ENCODE measurements at regions not wholly inside any gene's neighbourhood (a gene's known extent, or its start where the extent isn't known, plus 50 kb on each side); places are given as distances from the start of the nearest gene placed in this dataset.

GRCh38 chr6:4403828-4404227 lies 268.5 kb upstream of the ECI2 start:
- Histone ChIP-seq H3K4me1 (ENCODE audit: control insufficient read depth, insufficient read depth, low read length) (peaks cover 2% of the 10 kb centered on the region), H3K27me3 (ENCODE audit: control insufficient read depth, insufficient read depth, low read length) (no peaks in the 10 kb centered on the region), H3K4me3 (ENCODE audit: low read depth, low read length) (no peak overlapping the region), H3K36me3 (ENCODE audit: control insufficient read depth, insufficient read depth, low read length) (no peaks in the 10 kb centered on the region), H3K9ac (ENCODE audit: low read depth, low read length) (no peak overlapping the region), H3K9me3 (ENCODE audit: control insufficient read depth, insufficient read depth, low read length) (no peaks in the 10 kb centered on the region)

GRCh38 chr6:4403023-4403752 lies 267.8 kb upstream of the ECI2 start:
- no peaks in the 10 kb centered on the region for H3K36me3 ChIP-seq (ENCODE audit: control insufficient read depth, insufficient read depth, low read length)
- no peak overlapping the region for H3K9ac ChIP-seq (ENCODE audit: low read depth, low read length)
- H3K4me1 ChIP-seq (ENCODE audit: control insufficient read depth, insufficient read depth, low read length): peaks cover 2% of the 10 kb centered on the region
- no peaks in the 10 kb centered on the region for H3K27me3 ChIP-seq (ENCODE audit: control insufficient read depth, insufficient read depth, low read length)
- H3K9me3 ChIP-seq (ENCODE audit: control insufficient read depth, insufficient read depth, low read length): no peaks in the 10 kb centered on the region
- H3K4me3 ChIP-seq (ENCODE audit: low read depth, low read length): no peak overlapping the region

GRCh38 chr6:4402477-4402976 lies 267.2 kb upstream of the ECI2 start:
- Histone ChIP-seq H3K9me3 (ENCODE audit: control insufficient read depth, insufficient read depth, low read length) (no peaks in the 10 kb centered on the region), H3K27me3 (ENCODE audit: control insufficient read depth, insufficient read depth, low read length) (no peaks in the 10 kb centered on the region), H3K9ac (ENCODE audit: low read depth, low read length) (no peak overlapping the region), H3K4me1 (ENCODE audit: control insufficient read depth, insufficient read depth, low read length) (peaks cover 2% of the 10 kb centered on the region), H3K36me3 (ENCODE audit: control insufficient read depth, insufficient read depth, low read length) (no peaks in the 10 kb centered on the region), H3K4me3 (ENCODE audit: low read depth, low read length) (no peak overlapping the region)

GRCh38 chr6:4401408-4402368 lies 266.3 kb upstream of the ECI2 start:
- Histone ChIP-seq H3K4me1 (ENCODE audit: control insufficient read depth, insufficient read depth, low read length) (peaks cover 2% of the 10 kb centered on the region), H3K9ac (ENCODE audit: low read depth, low read length) (no peak overlapping the region), H3K4me3 (ENCODE audit: low read depth, low read length) (no peak overlapping the region), H3K27me3 (ENCODE audit: control insufficient read depth, insufficient read depth, low read length) (no peaks in the 10 kb centered on the region), H3K9me3 (ENCODE audit: control insufficient read depth, insufficient read depth, low read length) (no peaks in the 10 kb centered on the region), H3K36me3 (ENCODE audit: control insufficient read depth, insufficient read depth, low read length) (no peaks in the 10 kb centered on the region)

- H3K9ac ChIP-seq (ENCODE audit: low read depth, low read length): no peak overlapping the region
Observed at GRCh38 chr6:4399656-4400055, 264.3 kb upstream of the ECI2 start.

GRCh38 chr6:4398791-4399190 lies 263.4 kb upstream of the ECI2 start:
- H3K9ac ChIP-seq (ENCODE audit: low read depth, low read length): no peak overlapping the region
- no peaks in the 10 kb centered on the region for H3K27me3 ChIP-seq (ENCODE audit: control insufficient read depth, insufficient read depth, low read length)
- no peaks in the 10 kb centered on the region for H3K9me3 ChIP-seq (ENCODE audit: control insufficient read depth, insufficient read depth, low read length)
- H3K4me1 ChIP-seq (ENCODE audit: control insufficient read depth, insufficient read depth, low read length): peaks cover 5% of the 10 kb centered on the region
- no peaks in the 10 kb centered on the region for H3K36me3 ChIP-seq (ENCODE audit: control insufficient read depth, insufficient read depth, low read length)
- H3K4me3 ChIP-seq (ENCODE audit: low read depth, low read length): no peak overlapping the region

More at GRCh38 chr6:4399656-4400055, 264.3 kb upstream of the ECI2 start:
- no peaks in the 10 kb centered on the region for H3K9me3 ChIP-seq (ENCODE audit: control insufficient read depth, insufficient read depth, low read length)
- H3K36me3 ChIP-seq (ENCODE audit: control insufficient read depth, insufficient read depth, low read length): no peaks in the 10 kb centered on the region
- H3K4me1 ChIP-seq (ENCODE audit: control insufficient read depth, insufficient read depth, low read length): peaks cover 4% of the 10 kb centered on the region
- H3K27me3 ChIP-seq (ENCODE audit: control insufficient read depth, insufficient read depth, low read length): no peaks in the 10 kb centered on the region
- no peak overlapping the region for H3K4me3 ChIP-seq (ENCODE audit: low read depth, low read length)

GRCh38 chr6:4397307-4397706 lies 261.9 kb upstream of the ECI2 start:
- Histone ChIP-seq H3K9ac (ENCODE audit: low read depth, low read length) (no peak overlapping the region), H3K9me3 (ENCODE audit: control insufficient read depth, insufficient read depth, low read length) (no peaks in the 10 kb centered on the region), H3K4me1 (ENCODE audit: control insufficient read depth, insufficient read depth, low read length) (peaks cover 5% of the 10 kb centered on the region), H3K36me3 (ENCODE audit: control insufficient read depth, insufficient read depth, low read length) (no peaks in the 10 kb centered on the region), H3K27me3 (ENCODE audit: control insufficient read depth, insufficient read depth, low read length) (no peaks in the 10 kb centered on the region), H3K4me3 (ENCODE audit: low read depth, low read length) (no peak overlapping the region)

- H3K36me3 ChIP-seq (ENCODE audit: control insufficient read depth, insufficient read depth, low read length): no peaks in the 10 kb centered on the region
- no peaks in the 10 kb centered on the region for H3K27me3 ChIP-seq (ENCODE audit: control insufficient read depth, insufficient read depth, low read length)
- no peak overlapping the region for H3K9ac ChIP-seq (ENCODE audit: low read depth, low read length)
- no peaks in the 10 kb centered on the region for H3K9me3 ChIP-seq (ENCODE audit: control insufficient read depth, insufficient read depth, low read length)
- no peak overlapping the region for H3K4me3 ChIP-seq (ENCODE audit: low read depth, low read length)
- peaks cover 5% of the 10 kb centered on the region for H3K4me1 ChIP-seq (ENCODE audit: control insufficient read depth, insufficient read depth, low read length)
Observed at GRCh38 chr6:4396044-4396443, 260.7 kb upstream of the ECI2 start.

- no peak overlapping the region for H3K4me3 ChIP-seq (ENCODE audit: low read depth, low read length)
- H3K4me1 ChIP-seq (ENCODE audit: control insufficient read depth, insufficient read depth, low read length): peaks cover 5% of the 10 kb centered on the region
- no peaks in the 10 kb centered on the region for H3K27me3 ChIP-seq (ENCODE audit: control insufficient read depth, insufficient read depth, low read length)
- H3K36me3 ChIP-seq (ENCODE audit: control insufficient read depth, insufficient read depth, low read length): no peaks in the 10 kb centered on the region
- H3K9ac ChIP-seq (ENCODE audit: low read depth, low read length): no peak overlapping the region
- no peaks in the 10 kb centered on the region for H3K9me3 ChIP-seq (ENCODE audit: control insufficient read depth, insufficient read depth, low read length)
Observed at GRCh38 chr6:4395386-4395785, 260.0 kb upstream of the ECI2 start.

- Histone ChIP-seq H3K9ac (ENCODE audit: low read depth, low read length) (no peak overlapping the region), H3K9me3 (ENCODE audit: control insufficient read depth, insufficient read depth, low read length) (no peaks in the 10 kb centered on the region), H3K4me3 (ENCODE audit: low read depth, low read length) (no peak overlapping the region), H3K36me3 (ENCODE audit: control insufficient read depth, insufficient read depth, low read length) (no peaks in the 10 kb centered on the region), H3K4me1 (ENCODE audit: control insufficient read depth, insufficient read depth, low read length) (peaks cover 5% of the 10 kb centered on the region), H3K27me3 (ENCODE audit: control insufficient read depth, insufficient read depth, low read length) (no peaks in the 10 kb centered on the region)
Observed at GRCh38 chr6:4394786-4395185, 259.4 kb upstream of the ECI2 start.

- H3K4me1 ChIP-seq (ENCODE audit: control insufficient read depth, insufficient read depth, low read length): no peaks in the 10 kb centered on the region
- no peaks in the 10 kb centered on the region for H3K36me3 ChIP-seq (ENCODE audit: control insufficient read depth, insufficient read depth, low read length)
- H3K9ac ChIP-seq (ENCODE audit: low read depth, low read length): no peak overlapping the region
- no peak overlapping the region for H3K4me3 ChIP-seq (ENCODE audit: low read depth, low read length)
- peaks cover 7% of the 10 kb centered on the region for H3K9me3 ChIP-seq (ENCODE audit: control insufficient read depth, insufficient read depth, low read length)
- no peaks in the 10 kb centered on the region for H3K27me3 ChIP-seq (ENCODE audit: control insufficient read depth, insufficient read depth, low read length)
Observed at GRCh38 chr6:4388675-4389074, 253.3 kb upstream of the ECI2 start.

Measured in iPS-15b (cell line).